ENCODE measurements at regions not wholly inside any gene's neighbourhood (a gene's known extent, or its start where the extent isn't known, plus 50 kb on each side); places are given as distances from the start of the nearest gene placed in this dataset.
"Not testable (repeated sequence)": the region's sequence is repeated elsewhere in the genome, so short reads cannot be mapped to it uniquely, and the experiment has no call there.

GRCh38 chr1:187850146-187850545 is 1021.4 kb downstream of the PLA2G4A start:
- H2BK120ac ChIP-seq (ENCODE audit: insufficient read depth, low read length, poor library complexity), result not testable (repeated sequence)

GRCh38 chr1:187853505-187853904 is 1024.8 kb downstream of the PLA2G4A start:
- no peak overlapping the region for H3K27ac ChIP-seq (ENCODE audit: low read depth, low read length)

More at GRCh38 chr1:187850146-187850545, 1021.4 kb downstream of the PLA2G4A start:
- H4K12ac ChIP-seq (ENCODE audit: low read depth, low read length); DNase-seq; H3K18ac ChIP-seq (ENCODE audit: low read length); H3K36me3 ChIP-seq (ENCODE audit: control insufficient read depth in 1 of 2, insufficient read depth in 2 of 2, low read length in 2 of 2); H2BK12ac ChIP-seq (ENCODE audit: low read length); H3K27me3 ChIP-seq (ENCODE audit: insufficient read depth, low read length); H3K23ac ChIP-seq (ENCODE audit: low read length); H3K9ac ChIP-seq (ENCODE audit: low read length); H3K79me2 ChIP-seq (ENCODE audit: control insufficient read depth, insufficient read depth, low read length, poor library complexity); H2AK5ac ChIP-seq (ENCODE audit: low read length); H3K4me2 ChIP-seq (ENCODE audit: low read length); H3K4me1 ChIP-seq (ENCODE audit: control insufficient read depth in 1 of 2, insufficient read depth in 2 of 2, low read length in 2 of 2); H2BK5ac ChIP-seq (ENCODE audit: low read depth, low read length, poor library complexity); H4K8ac ChIP-seq (ENCODE audit: low read depth, low read length); H3K4me3 ChIP-seq (ENCODE audit: low read depth, low read length); H3K9me3 ChIP-seq (ENCODE audit: insufficient read depth, low read depth, low read length); H4K91ac ChIP-seq (ENCODE audit: low read depth, low read length); H3K79me1 ChIP-seq (ENCODE audit: low read length); H3K14ac ChIP-seq (ENCODE audit: low read length); H2AFZ ChIP-seq (ENCODE audit: insufficient read depth, low read length, poor library complexity); H3K4ac ChIP-seq (ENCODE audit: low read depth, low read length); H3K27ac ChIP-seq (ENCODE audit: low read depth, low read length): not testable (repeated sequence)
- WGBS (ENCODE audit: extremely low coverage, insufficient coverage, insufficient read length), result no CpG with 5 or more reads among the region's 26 CpGs

DNA sequence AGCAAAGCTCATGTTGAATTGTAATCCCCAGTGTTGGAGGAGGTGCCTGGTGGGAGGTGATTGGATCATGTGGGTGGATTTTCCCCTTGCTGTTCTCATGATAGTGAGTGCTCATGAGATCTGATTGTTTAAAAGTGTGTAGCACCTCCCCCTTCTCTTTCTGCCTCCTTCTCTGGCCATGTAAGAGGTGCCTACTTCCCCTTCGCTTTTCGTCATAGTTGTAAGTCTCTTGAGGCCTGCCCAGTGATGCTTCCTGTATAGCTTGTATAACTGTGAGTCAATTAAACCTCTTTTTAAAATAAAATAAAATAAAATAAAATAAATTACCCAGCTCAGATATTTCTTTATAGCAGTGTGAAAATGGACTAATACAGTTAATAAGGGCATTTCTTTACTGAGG is 1025.7 kb downstream of the PLA2G4A start:
- no peak for DNase-seq
- Histone ChIP-seq H3K18ac (ENCODE audit: low read length) (no peak overlapping the region), H3K4me2 (ENCODE audit: low read length) (no peak overlapping the region), H3K9me3 (ENCODE audit: insufficient read depth, low read depth, low read length) (no peaks in the 10 kb centered on the region), H3K23ac (ENCODE audit: low read length) (no peak overlapping the region), H3K79me1 (ENCODE audit: low read length) (no peaks in the 10 kb centered on the region), H3K36me3 (ENCODE audit: control insufficient read depth in 1 of 2, insufficient read depth in 2 of 2, low read length in 2 of 2) (no peaks in the 10 kb centered on the region), H3K4me1 (ENCODE audit: control insufficient read depth in 1 of 2, insufficient read depth in 2 of 2, low read length in 2 of 2) (no peaks in the 10 kb centered on the region), H3K27ac (ENCODE audit: low read depth, low read length) (no peak overlapping the region), H2AFZ (ENCODE audit: insufficient read depth, low read length, poor library complexity) (no peak overlapping the region), H3K4me3 (ENCODE audit: low read depth, low read length) (no peak overlapping the region), H2BK120ac (ENCODE audit: insufficient read depth, low read length, poor library complexity) (no peak overlapping the region), H3K79me2 (ENCODE audit: control insufficient read depth, insufficient read depth, low read length, poor library complexity) (no peaks in the 10 kb centered on the region), H3K27me3 (ENCODE audit: insufficient read depth, low read length) (no peaks in the 10 kb centered on the region), H4K12ac (ENCODE audit: low read depth, low read length) (no peak overlapping the region), H4K8ac (ENCODE audit: low read depth, low read length) (no peak overlapping the region), H4K91ac (ENCODE audit: low read depth, low read length) (no peak overlapping the region), H2BK12ac (ENCODE audit: low read length) (no peak overlapping the region), H3K14ac (ENCODE audit: low read length) (no peak overlapping the region), H3K9ac (ENCODE audit: low read length) (no peak overlapping the region), H2BK5ac (ENCODE audit: low read depth, low read length, poor library complexity) (no peak overlapping the region), H3K4ac (ENCODE audit: low read depth, low read length) (no peak overlapping the region), H2AK5ac (ENCODE audit: low read length) (no peak overlapping the region)
- no CpG with 5 or more reads among the region's 2 CpGs for WGBS (ENCODE audit: extremely low coverage, insufficient coverage, insufficient read length)

More at GRCh38 chr1:187853505-187853904, 1024.8 kb downstream of the PLA2G4A start:
- WGBS (ENCODE audit: extremely low coverage, insufficient coverage, insufficient read length), result no CpG with 5 or more reads among the region's 2 CpGs
- Histone ChIP-seq H3K79me2 (ENCODE audit: control insufficient read depth, insufficient read depth, low read length, poor library complexity) (no peaks in the 10 kb centered on the region), H4K8ac (ENCODE audit: low read depth, low read length) (no peak overlapping the region), H2BK120ac (ENCODE audit: insufficient read depth, low read length, poor library complexity) (no peak overlapping the region), H3K79me1 (ENCODE audit: low read length) (no peaks in the 10 kb centered on the region), H3K14ac (ENCODE audit: low read length) (no peak overlapping the region), H2AFZ (ENCODE audit: insufficient read depth, low read length, poor library complexity) (no peak overlapping the region), H3K4me3 (ENCODE audit: low read depth, low read length) (no peak overlapping the region), H2AK5ac (ENCODE audit: low read length) (no peak overlapping the region), H3K4me1 (ENCODE audit: control insufficient read depth in 1 of 2, insufficient read depth in 2 of 2, low read length in 2 of 2) (no peaks in the 10 kb centered on the region), H4K12ac (ENCODE audit: low read depth, low read length) (no peak overlapping the region), H3K9ac (ENCODE audit: low read length) (no peak overlapping the region), H2BK12ac (ENCODE audit: low read length) (no peak overlapping the region), H3K4ac (ENCODE audit: low read depth, low read length) (no peak overlapping the region), H3K18ac (ENCODE audit: low read length) (no peak overlapping the region), H3K4me2 (ENCODE audit: low read length) (no peak overlapping the region), H2BK5ac (ENCODE audit: low read depth, low read length, poor library complexity) (no peak overlapping the region), H4K91ac (ENCODE audit: low read depth, low read length) (no peak overlapping the region), H3K36me3 (ENCODE audit: control insufficient read depth in 1 of 2, insufficient read depth in 2 of 2, low read length in 2 of 2) (no peaks in the 10 kb centered on the region), H3K23ac (ENCODE audit: low read length) (no peak overlapping the region), H3K27me3 (ENCODE audit: insufficient read depth, low read length) (no peaks in the 10 kb centered on the region), H3K9me3 (ENCODE audit: insufficient read depth, low read depth, low read length) (no peaks in the 10 kb centered on the region)
- DNase-seq, result no peak

DNA sequence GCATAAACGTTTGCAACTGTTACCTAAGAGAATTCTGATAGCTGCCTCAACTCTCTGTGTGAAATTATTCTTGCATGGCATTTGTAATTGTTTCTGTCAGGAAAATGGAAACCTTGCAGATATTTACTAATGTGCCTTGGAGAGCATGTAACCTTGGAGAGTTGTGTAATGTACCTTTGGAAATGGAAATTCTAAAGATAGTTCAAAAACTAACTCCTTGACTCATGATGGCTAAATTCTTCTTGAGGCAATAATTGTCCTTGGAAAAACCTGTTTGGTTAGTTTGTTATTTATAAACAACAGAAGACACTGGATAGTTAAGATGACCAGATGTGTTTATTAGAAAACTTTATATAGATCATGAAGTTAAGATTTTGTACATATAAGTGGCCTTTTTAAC is 1033.8 kb downstream of the PLA2G4A start:
- no CpG with 5 or more reads among the region's 1 CpG for WGBS (ENCODE audit: extremely low coverage, insufficient coverage, insufficient read length)
- H4K91ac ChIP-seq (ENCODE audit: low read depth, low read length), result no peak overlapping the region
- no peaks in the 10 kb centered on the region for H3K27me3 ChIP-seq (ENCODE audit: insufficient read depth, low read length)
- no peaks in the 10 kb centered on the region for H3K9me3 ChIP-seq (ENCODE audit: insufficient read depth, low read depth, low read length)
- H3K36me3 ChIP-seq (ENCODE audit: control insufficient read depth in 1 of 2, insufficient read depth in 2 of 2, low read length in 2 of 2), result no peaks in the 10 kb centered on the region
- H3K27ac ChIP-seq (ENCODE audit: low read depth, low read length), result no peak overlapping the region
- no peak overlapping the region for H2AK5ac ChIP-seq (ENCODE audit: low read length)
- H2BK12ac ChIP-seq (ENCODE audit: low read length), result no peak overlapping the region
- peaks cover 3% of the 10 kb centered on the region for H3K79me1 ChIP-seq (ENCODE audit: low read length)
- H3K4ac ChIP-seq (ENCODE audit: low read depth, low read length), result no peak overlapping the region
- H2AFZ ChIP-seq (ENCODE audit: insufficient read depth, low read length, poor library complexity), result no peak overlapping the region
- no peaks in the 10 kb centered on the region for H3K79me2 ChIP-seq (ENCODE audit: control insufficient read depth, insufficient read depth, low read length, poor library complexity)
- H3K23ac ChIP-seq (ENCODE audit: low read length), result no peak overlapping the region
- no peak overlapping the region for H2BK120ac ChIP-seq (ENCODE audit: insufficient read depth, low read length, poor library complexity)
- no peak overlapping the region for H4K8ac ChIP-seq (ENCODE audit: low read depth, low read length)
- no peak overlapping the region for H3K4me2 ChIP-seq (ENCODE audit: low read length)
- no peaks in the 10 kb centered on the region for H3K4me1 ChIP-seq (ENCODE audit: control insufficient read depth in 1 of 2, insufficient read depth in 2 of 2, low read length in 2 of 2)
- H3K9ac ChIP-seq (ENCODE audit: low read length), result no peak overlapping the region
- no peak overlapping the region for H4K12ac ChIP-seq (ENCODE audit: low read depth, low read length)
- no peak overlapping the region for H3K18ac ChIP-seq (ENCODE audit: low read length)
- DNase-seq, result peak; percentile 50 to 96
- no peak overlapping the region for H3K14ac ChIP-seq (ENCODE audit: low read length)
- no peak overlapping the region for H2BK5ac ChIP-seq (ENCODE audit: low read depth, low read length, poor library complexity)
- no peak overlapping the region for H3K4me3 ChIP-seq (ENCODE audit: low read depth, low read length)

Measured in trophoblast cell (in vitro differentiated cells and primary cell).